ENCODE measurements at regions not wholly inside any gene's neighbourhood (a gene's known extent, or its start where the extent isn't known, plus 50 kb on each side); places are given as distances from the start of the nearest gene placed in this dataset.

- no peak for DNase-seq
- in situ Hi-C loops (cut with MboI; ENCODE audit: low pct_unique_long_range_greater_than_20kb, low sequenced_read_pairs): no loop called here
Observed at GRCh38 chr5:39605145-39605544, 180.4 kb upstream of the DAB2 start.

- in situ Hi-C loops (cut with MboI; ENCODE audit: low pct_unique_long_range_greater_than_20kb, low sequenced_read_pairs): no loop called here
- no peak for DNase-seq
Observed at GRCh38 chr5:39604491-39604890, 179.7 kb upstream of the DAB2 start.

- in situ Hi-C loops (cut with MboI; ENCODE audit: low pct_unique_long_range_greater_than_20kb, low sequenced_read_pairs): loop anchor here (25.0 kb wide), 1 partner anchor 1137 kb away; no protein-coding TSS in a partner anchor
- peak; percentile 25 for DNase-seq
Observed at GRCh38 chr5:39599721-39600431, 175.1 kb upstream of the DAB2 start.

- no peak for DNase-seq
- in situ Hi-C loops (cut with MboI; ENCODE audit: low pct_unique_long_range_greater_than_20kb, low sequenced_read_pairs): loop anchor here (25.0 kb wide), 1 partner anchor 1139 kb away; no protein-coding TSS in a partner anchor
Observed at GRCh38 chr5:39598661-39599248, 174.0 kb upstream of the DAB2 start.

- DNase-seq: no peak
- in situ Hi-C loops (cut with MboI; ENCODE audit: low pct_unique_long_range_greater_than_20kb, low sequenced_read_pairs): loop anchor here (25.0 kb wide), 1 partner anchor 1149 kb away; no protein-coding TSS in a partner anchor
Observed at GRCh38 chr5:39588179-39588578, 163.4 kb upstream of the DAB2 start.

- in situ Hi-C loops (cut with MboI; ENCODE audit: low pct_unique_long_range_greater_than_20kb, low sequenced_read_pairs): loop anchor here (25.0 kb wide), 1 partner anchor 1150 kb away; no protein-coding TSS in a partner anchor
- DNase-seq: no peak
Observed at GRCh38 chr5:39587675-39588074, 162.9 kb upstream of the DAB2 start.

GRCh38 chr5:39586185-39586584 is 161.4 kb upstream of the DAB2 start:
- in situ Hi-C loops (cut with MboI; ENCODE audit: low pct_unique_long_range_greater_than_20kb, low sequenced_read_pairs): loop anchor here (25.0 kb wide), 1 partner anchor 1151 kb away; no protein-coding TSS in a partner anchor
- DNase-seq: no peak

- in situ Hi-C loops (cut with MboI; ENCODE audit: low pct_unique_long_range_greater_than_20kb, low sequenced_read_pairs): loop anchor here (25.0 kb wide), 1 partner anchor 1152 kb away; no protein-coding TSS in a partner anchor
Observed at GRCh38 chr5:39584927-39585326, 160.1 kb upstream of the DAB2 start.

GRCh38 chr5:39580702-39581453 is 156.1 kb upstream of the DAB2 start:
- in situ Hi-C loops (cut with MboI; ENCODE audit: low pct_unique_long_range_greater_than_20kb, low sequenced_read_pairs): loop anchor here (25.0 kb wide), 1 partner anchor 1156 kb away; no protein-coding TSS in a partner anchor
- DNase-seq: no peak

More at GRCh38 chr5:39584927-39585326, 160.1 kb upstream of the DAB2 start:
- DNase-seq: no peak

GRCh38 chr5:39579750-39580149 is 155.0 kb upstream of the DAB2 start:
- in situ Hi-C loops (cut with MboI; ENCODE audit: low pct_unique_long_range_greater_than_20kb, low sequenced_read_pairs): loop anchor here (25.0 kb wide), 1 partner anchor 1158 kb away; no protein-coding TSS in a partner anchor

GRCh38 chr5:39578887-39579497 is 154.2 kb upstream of the DAB2 start:
- in situ Hi-C loops (cut with MboI; ENCODE audit: low pct_unique_long_range_greater_than_20kb, low sequenced_read_pairs): loop anchor here (25.0 kb wide), 1 partner anchor 1158 kb away; no protein-coding TSS in a partner anchor
- peak; percentile 39 for DNase-seq

More at GRCh38 chr5:39579750-39580149, 155.0 kb upstream of the DAB2 start:
- no peak for DNase-seq

- in situ Hi-C loops (cut with MboI; ENCODE audit: low pct_unique_long_range_greater_than_20kb, low sequenced_read_pairs): loop anchor here (25.0 kb wide), 1 partner anchor 1160 kb away; no protein-coding TSS in a partner anchor
- no peak for DNase-seq
Observed at GRCh38 chr5:39577529-39577928, 152.7 kb upstream of the DAB2 start.

- in situ Hi-C loops (cut with MboI; ENCODE audit: low pct_unique_long_range_greater_than_20kb, low sequenced_read_pairs): no loop called here
- peak; percentile 72 for DNase-seq
Observed at GRCh38 chr5:39570403-39571027, 145.7 kb upstream of the DAB2 start.

GRCh38 chr5:39569857-39570256 is 145.1 kb upstream of the DAB2 start:
- in situ Hi-C loops (cut with MboI; ENCODE audit: low pct_unique_long_range_greater_than_20kb, low sequenced_read_pairs): no loop called here
- DNase-seq: no peak

GRCh38 chr5:39566891-39567290 is 142.1 kb upstream of the DAB2 start:
- no peak for DNase-seq
- in situ Hi-C loops (cut with MboI; ENCODE audit: low pct_unique_long_range_greater_than_20kb, low sequenced_read_pairs): no loop called here

GRCh38 chr5:39566029-39566428 is 141.2 kb upstream of the DAB2 start:
- no peak for DNase-seq
- in situ Hi-C loops (cut with MboI; ENCODE audit: low pct_unique_long_range_greater_than_20kb, low sequenced_read_pairs): no loop called here

- no peak for DNase-seq
- in situ Hi-C loops (cut with MboI; ENCODE audit: low pct_unique_long_range_greater_than_20kb, low sequenced_read_pairs): no loop called here
Observed at GRCh38 chr5:39561421-39561820, 136.6 kb upstream of the DAB2 start.

GRCh38 chr5:39560726-39561125 is 135.9 kb upstream of the DAB2 start:
- no peak for DNase-seq
- in situ Hi-C loops (cut with MboI; ENCODE audit: low pct_unique_long_range_greater_than_20kb, low sequenced_read_pairs): no loop called here

GRCh38 chr5:39559923-39560322 is 135.1 kb upstream of the DAB2 start:
- DNase-seq: no peak
- in situ Hi-C loops (cut with MboI; ENCODE audit: low pct_unique_long_range_greater_than_20kb, low sequenced_read_pairs): loop anchor here (10.0 kb wide), 1 partner anchor 175 kb away; no protein-coding TSS in a partner anchor

All from KBM-7 (cell line).